Activated CD8-positive, alpha-beta memory T cell treated with anti-CD3 and anti-CD28 coated beads for 48 hours (primary cell): ENCODE measurements at regions not wholly inside any gene's neighbourhood (a gene's known extent, or its start where the extent isn't known, plus 50 kb on each side); places are given as distances from the start of the nearest gene placed in this dataset.

ENCODE experiments used
- DNase-seq, 3 experiments: peaks; one replicate each; pipeline ENCODE4 v3.0.0-alpha.2; 2020; ENCODE audit warnings: low read depth in 2 of 3, low spot score in 2 of 3

GRCh38 chrX:38887222-38887621, 86.0 kb downstream of the MID1IP1 start:
- DNase-seq, result no peak

- DNase-seq, result no peak
Measured at GRCh38 chrX:38890326-38890725, 89.1 kb downstream of the MID1IP1 start.

GRCh38 chrX:38890963-38891362, 89.7 kb downstream of the MID1IP1 start:
- DNase-seq, result no peak

GRCh38 chrX:38891641-38892413, 90.6 kb downstream of the MID1IP1 start:
- DNase-seq, result no peak

DNA sequence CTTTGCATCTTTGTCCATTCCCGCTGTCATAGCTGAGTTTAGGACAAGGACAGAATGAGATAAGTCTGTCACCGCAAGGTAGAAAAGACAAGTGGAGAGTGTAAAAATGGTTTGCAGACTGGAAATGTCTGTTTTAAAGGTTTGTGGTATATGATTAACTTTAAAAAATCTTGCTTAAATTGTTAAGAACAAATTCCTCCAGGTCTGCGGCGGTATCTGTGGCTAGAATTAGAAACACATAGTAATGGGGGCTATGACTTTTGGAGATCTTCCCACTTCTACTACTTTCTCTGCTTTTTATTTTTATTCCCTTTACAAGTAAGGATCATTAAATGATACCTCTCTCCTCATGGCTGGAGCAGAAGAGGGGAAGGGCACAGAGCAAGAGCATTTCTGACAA, 92.2 kb downstream of the MID1IP1 start:
- DNase-seq, result no peak

GRCh38 chrX:38895775-38896174, 94.5 kb downstream of the MID1IP1 start:
- DNase-seq, result no peak

- DNase-seq, result no peak
Measured at GRCh38 chrX:38896724-38897298, 95.6 kb downstream of the MID1IP1 start.

GRCh38 chrX:38898261-38898660, 97.0 kb downstream of the MID1IP1 start:
- no peak for DNase-seq

DNA sequence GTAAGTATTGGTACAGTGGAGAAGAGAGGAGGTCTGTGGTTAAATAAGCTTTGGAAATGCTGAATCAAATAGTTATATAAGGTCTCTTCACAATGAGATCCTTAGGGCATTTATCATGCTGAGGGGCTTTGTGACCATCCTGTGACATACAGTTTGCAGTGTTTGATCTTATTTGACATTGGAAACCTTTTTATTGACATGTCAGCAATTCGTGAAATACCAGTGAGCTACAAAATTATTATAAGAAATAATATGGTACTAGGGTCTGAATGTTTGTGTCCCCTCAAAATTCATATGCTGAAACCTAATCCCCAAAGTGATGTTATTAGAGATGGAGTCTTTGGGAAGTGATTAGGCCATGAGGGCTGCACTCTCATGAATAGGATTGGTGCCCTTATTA, 98.4 kb downstream of the MID1IP1 start:
- DNase-seq, result no peak

GRCh38 chrX:38900719-38901118, 99.5 kb downstream of the MID1IP1 start:
- no peak for DNase-seq

- DNase-seq, result no peak
Measured at GRCh38 chrX:38902972-38903492, 101.8 kb downstream of the MID1IP1 start.

- no peak for DNase-seq
Measured at GRCh38 chrX:38916801-38917200, 115.5 kb downstream of the MID1IP1 start.

DNA sequence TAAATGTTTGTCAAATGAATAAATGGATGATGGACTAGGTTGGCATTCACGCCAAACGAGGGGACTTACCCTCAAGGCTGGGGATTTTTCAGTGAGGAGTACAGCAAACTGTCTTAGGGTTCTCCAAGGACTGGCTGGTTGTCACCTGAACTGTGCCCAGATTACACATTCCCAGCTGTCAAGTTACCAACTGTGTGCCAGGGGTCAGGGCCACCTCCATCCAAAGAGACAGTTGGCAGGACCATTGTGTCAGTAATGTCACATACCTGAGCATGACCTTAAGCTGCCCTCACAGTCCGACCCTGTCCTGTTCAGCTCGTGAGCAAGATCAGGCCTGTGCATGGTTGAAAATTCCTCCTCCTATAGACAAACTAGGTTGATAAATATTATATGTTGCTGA, 116.7 kb downstream of the MID1IP1 start:
- DNase-seq, result no peak

- DNase-seq, result no peak
Measured at GRCh38 chrX:38919202-38919601, 117.9 kb downstream of the MID1IP1 start.

DNA sequence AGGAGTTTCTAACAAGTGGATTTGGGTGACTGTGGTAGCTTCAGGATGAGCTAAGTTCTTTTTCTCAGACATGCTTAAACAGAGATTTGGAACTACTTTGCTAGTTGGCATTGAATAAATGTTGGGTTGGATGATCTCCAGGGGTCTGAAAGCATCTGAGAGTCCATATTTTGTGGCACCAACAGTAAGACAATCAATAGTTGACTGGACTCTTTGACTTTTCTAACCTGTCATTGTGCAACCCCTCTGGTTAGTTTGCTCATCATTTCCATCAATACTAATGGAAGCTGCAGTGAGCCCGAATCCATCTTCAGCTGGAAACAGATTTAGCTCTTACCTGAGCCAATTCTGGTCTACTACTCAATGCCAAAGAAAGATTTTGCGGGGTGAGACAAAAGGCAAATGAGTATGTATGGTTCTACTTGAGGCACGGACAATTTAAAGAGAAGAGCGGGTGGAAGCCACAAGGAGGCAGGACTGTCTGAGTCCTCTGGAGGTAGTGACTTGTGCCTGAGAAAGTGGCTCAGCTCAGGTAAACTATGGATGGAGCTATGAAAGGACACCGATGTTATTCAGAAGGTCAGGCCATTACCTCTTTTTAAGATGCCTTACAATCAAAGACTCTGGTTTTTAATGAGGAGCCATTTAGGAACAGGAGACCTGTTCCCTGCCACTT, 118.7 kb downstream of the MID1IP1 start:
- no peak for DNase-seq

GRCh38 chrX:38923451-38923969, 122.3 kb downstream of the MID1IP1 start:
- DNase-seq, result no peak

GRCh38 chrX:38927592-38927991, 126.3 kb downstream of the MID1IP1 start:
- DNase-seq, result no peak

- no peak for DNase-seq
Measured at GRCh38 chrX:38929966-38930421, 128.7 kb downstream of the MID1IP1 start.

DNA sequence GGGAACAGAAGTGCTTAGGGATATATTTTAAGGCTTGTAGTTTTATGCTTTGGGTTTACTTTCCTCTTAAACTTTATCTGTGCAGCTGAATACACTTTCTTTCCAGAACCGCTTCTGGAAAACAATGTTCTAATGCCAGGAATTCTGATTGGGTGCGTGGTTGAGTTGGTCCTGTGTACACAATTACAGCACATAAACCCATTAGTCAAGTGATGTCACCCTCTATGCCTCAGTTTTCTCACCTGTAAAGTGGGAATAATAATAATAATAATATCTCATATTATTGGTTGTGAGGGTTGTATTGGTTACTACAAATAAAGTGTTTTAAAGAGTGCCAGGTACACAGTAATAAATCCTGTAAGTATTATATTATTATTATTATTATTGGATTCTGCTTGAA, 129.2 kb downstream of the MID1IP1 start:
- DNase-seq, result no peak

GRCh38 chrX:38935561-38935960, 134.3 kb downstream of the MID1IP1 start:
- DNase-seq, result no peak

GRCh38 chrX:38937400-38937799, 136.1 kb downstream of the MID1IP1 start:
- DNase-seq, result no peak

- no peak for DNase-seq
Measured at GRCh38 chrX:38937926-38938325, 136.7 kb downstream of the MID1IP1 start.
